GM12875 (cell line): ENCODE measurements at regions not wholly inside any gene's neighbourhood (a gene's known extent, or its start where the extent isn't known, plus 50 kb on each side); places are given as distances from the start of the nearest gene placed in this dataset.

ENCODE experiments used
- H3K4me3 ChIP-seq: one replicate; pipeline ENCODE4 v1.5.1; 2011; ENCODE audit warnings: low read depth, low read length, control low read depth
- TF ChIP-seq, protein P1 (sequence below): IDR thresholded peaks from 2 replicates; pipeline ENCODE4 v1.5.1; 2011; ENCODE audit warnings: low read depth, mild to moderate bottlenecking, control low read depth, inconsistent platforms, low read length, moderate library complexity, borderline replicate concordance; ENCODE audit not compliant: insufficient read depth

DNA sequence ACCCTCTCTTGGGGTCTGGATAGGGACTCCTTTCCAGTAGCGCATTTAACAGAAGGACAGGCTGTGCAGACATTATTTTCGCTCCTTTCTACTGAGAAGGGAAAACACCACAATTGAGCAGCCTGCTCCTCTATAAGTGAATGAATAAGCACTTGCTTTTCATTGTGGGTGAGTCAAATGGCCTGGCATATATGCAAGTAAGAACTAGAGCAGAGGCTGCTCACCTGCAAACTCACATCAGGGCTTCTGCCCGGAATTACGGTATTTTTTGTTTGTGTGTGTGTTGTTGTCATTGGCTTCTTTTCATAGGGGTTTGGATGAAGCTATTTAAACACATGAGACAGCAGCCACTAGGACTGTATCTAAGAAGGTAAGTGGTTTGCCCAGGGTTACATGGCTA is 200.1 kb upstream of the CAMK1G start:
- no peak overlapping the region for H3K4me3 ChIP-seq

DNA sequence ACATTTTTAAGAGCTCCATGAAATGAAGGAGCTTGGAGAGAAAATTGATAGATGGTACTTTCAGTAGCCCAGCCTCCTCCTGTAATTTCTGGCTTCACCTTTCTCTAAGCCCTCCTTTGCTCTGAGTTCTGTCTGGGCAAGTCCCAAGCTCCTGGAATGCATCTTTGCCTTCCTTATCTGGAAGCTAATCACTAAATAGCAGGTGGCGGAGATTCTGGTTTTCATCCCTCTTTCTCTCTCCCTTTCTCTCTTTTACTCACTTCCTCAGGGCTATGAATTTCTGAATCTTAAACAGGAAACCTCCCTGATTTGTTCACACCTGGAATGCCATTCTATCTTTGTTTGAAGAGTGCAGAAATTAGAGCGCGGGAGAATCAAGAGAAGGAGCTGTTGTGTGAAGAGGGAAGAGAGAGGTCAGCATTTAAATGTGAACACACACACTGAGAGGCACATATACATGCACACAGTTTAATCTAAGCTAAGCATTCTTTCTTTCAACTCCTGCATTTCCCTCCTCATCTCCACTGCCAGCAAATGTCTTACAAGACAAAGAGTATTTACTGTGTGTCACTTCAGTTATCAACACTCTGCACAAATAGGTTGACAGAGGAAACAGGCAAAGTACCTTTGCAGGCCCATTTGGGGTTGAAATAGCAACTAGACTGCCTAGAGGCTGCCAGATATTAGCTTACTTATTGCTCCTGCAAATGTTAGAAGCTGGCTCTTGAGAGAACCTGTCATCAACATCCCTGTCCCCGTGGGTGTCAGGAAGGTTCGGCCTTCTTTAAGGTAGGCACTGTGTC is 199.4 kb upstream of the CAMK1G start:
- no peak overlapping the region for H3K4me3 ChIP-seq
- TF ChIP-seq, protein P1, sequence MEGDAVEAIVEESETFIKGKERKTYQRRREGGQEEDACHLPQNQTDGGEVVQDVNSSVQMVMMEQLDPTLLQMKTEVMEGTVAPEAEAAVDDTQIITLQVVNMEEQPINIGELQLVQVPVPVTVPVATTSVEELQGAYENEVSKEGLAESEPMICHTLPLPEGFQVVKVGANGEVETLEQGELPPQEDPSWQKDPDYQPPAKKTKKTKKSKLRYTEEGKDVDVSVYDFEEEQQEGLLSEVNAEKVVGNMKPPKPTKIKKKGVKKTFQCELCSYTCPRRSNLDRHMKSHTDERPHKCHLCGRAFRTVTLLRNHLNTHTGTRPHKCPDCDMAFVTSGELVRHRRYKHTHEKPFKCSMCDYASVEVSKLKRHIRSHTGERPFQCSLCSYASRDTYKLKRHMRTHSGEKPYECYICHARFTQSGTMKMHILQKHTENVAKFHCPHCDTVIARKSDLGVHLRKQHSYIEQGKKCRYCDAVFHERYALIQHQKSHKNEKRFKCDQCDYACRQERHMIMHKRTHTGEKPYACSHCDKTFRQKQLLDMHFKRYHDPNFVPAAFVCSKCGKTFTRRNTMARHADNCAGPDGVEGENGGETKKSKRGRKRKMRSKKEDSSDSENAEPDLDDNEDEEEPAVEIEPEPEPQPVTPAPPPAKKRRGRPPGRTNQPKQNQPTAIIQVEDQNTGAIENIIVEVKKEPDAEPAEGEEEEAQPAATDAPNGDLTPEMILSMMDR: no peak

More for the DNA sequence above, 200.1 kb upstream of the CAMK1G start:
- TF ChIP-seq, protein P1: no peak

DNA sequence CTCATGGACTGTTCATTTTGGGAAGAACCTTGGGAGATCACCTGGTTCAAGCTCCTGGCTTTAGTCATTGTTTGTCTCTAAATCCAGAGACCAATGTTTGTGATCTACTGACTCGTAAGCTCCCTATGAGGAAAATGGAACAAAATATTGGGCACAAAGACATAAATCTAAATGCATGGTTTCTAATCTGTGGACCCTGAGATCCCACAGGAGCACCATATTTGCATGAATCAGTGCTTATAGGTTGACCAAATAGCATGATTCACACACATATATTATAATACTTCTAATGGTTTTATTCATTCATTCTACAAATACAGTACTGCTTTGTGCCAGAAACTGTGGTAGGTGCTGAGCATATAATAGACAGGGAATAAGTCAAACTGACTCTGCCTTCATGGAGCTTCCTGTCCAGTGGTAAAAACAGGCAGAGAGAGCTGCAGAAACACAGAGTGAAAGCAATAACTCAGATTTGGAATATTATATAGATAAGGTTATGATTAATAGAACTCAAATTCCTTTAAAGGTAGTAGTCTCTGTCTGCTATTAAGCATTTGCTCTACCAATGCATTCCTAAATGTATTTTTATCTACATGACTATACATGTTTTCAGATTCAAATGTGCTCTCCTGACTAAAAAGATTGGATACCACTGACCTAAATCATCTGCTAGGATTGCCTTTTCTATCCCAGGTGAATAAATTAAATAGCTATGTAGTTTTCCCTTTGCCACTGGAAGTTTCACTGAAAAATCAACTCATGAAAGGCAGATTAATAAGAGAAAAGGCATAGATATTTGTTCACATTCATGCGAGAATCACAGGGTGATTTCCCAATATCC is 198.6 kb upstream of the CAMK1G start:
- no peak overlapping the region for H3K4me3 ChIP-seq
- TF ChIP-seq, protein P1: no peak

DNA sequence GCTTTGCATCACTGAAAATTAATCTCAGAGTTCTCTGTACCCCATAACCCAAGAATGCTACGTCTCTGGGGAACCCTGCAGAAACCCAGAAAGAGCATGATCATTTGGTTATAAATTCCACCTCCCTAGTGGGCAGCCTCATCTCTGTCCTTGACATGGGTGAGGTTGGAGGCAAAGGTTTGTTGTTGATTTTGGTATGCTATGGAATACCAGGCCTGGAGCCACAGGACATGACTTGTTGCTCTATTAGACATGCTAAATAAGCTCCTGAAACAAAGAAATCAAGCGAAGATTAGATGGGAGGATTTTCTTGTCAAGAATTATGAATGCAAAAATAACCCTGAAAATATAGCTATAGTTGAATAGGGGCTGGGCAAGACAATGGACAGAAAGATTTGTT is 197.4 kb upstream of the CAMK1G start:
- H3K4me3 ChIP-seq: no peak overlapping the region
- TF ChIP-seq, protein P1: no peak

DNA sequence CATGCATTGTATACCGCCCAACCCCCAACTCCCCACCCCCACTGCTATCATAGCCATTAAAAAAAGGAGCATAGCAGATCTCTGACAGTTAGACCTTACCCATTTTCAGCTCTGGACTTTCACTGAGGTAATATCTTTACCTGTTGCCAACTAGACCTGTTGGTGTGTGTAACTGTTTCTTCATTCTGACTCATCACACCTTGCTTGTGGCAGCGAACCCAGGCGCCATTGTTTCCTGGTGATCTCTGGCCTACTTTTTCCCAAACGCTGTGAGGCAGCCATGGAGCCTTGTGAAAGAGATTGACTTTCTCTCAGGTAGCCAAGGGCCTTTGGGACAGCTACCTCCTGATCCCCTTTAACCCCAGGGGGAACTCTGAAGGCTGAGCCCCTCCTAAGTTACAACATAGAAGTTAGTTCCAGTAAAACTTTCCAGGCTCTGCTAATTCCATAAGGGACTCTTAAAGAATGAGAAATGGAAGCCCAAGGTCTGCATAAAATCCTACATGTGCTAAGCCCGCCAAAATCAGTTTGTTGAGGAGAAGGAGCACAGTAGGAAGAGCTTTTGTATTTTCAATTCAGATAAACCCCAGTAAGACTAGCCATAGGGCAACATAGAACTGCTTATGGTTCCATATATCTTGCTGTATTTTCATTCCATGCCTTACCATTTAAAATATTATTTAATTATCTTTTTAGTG is 196.1 kb upstream of the CAMK1G start:
- no peak overlapping the region for H3K4me3 ChIP-seq
- TF ChIP-seq, protein P1: no peak

DNA sequence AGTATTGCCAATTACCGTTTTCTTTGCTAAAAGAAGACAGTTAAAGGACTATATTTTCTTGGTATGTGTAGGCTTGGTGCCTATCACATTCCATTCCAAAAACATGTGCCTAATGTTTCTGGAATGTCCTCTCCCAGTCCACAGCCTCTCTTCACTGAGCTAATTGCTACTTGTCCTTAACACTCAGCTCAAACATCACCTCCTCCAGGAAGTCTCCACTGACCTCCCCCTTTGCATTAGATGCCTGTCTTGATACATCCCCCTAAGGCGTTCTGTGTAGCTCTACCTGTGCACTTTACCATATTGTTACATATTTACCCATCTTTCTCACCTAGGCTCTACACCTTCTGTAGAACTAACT is 195.6 kb upstream of the CAMK1G start:
- TF ChIP-seq, protein P1: no peak

DNA sequence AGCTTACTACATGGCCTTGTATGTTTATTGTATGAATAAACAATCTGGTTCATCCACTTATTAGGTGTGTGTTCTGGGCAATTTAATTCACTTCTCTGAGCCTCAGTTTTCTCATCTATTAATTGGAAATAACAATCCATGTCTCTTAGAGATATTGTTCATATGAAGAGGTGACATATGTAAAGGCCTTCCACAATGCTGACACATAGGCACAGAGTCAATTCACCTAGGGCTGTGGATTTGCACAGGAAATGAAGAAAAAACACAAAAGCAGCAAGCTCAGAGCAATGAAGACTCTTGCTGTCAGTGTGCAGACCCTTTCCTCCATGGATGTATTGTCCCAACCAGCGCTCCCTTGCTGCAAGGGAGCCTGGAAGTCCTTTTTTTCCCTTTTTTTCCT is 195.2 kb upstream of the CAMK1G start:
- H3K4me3 ChIP-seq: no peak overlapping the region
- TF ChIP-seq, protein P1: no peak

More for the DNA sequence above, 195.6 kb upstream of the CAMK1G start:
- H3K4me3 ChIP-seq: no peak overlapping the region
